ENCODE measurements at regions not wholly inside any gene's neighbourhood (a gene's known extent, or its start where the extent isn't known, plus 50 kb on each side); places are given as distances from the start of the nearest gene placed in this dataset.

GRCh38 chr4:14918336-14918735, 83.9 kb upstream of the CPEB2 start:
- TF ChIP-seq EZH2 (IDR thresholded peaks at IDR 0.05), result no peak
- no peak for TF ChIP-seq CTCF (IDR thresholded peaks at IDR 0.05)
